Smooth muscle cell (in vitro differentiated cells): ENCODE measurements at regions not wholly inside any gene's neighbourhood (a gene's known extent, or its start where the extent isn't known, plus 50 kb on each side); places are given as distances from the start of the nearest gene placed in this dataset.

Source experiments
- DNase-seq: peaks from one replicate; lab custom pipeline; 2025; ENCODE audit not compliant: unreplicated experiment; lab: John Stamatoyannopoulos, UW
- H2AFZ ChIP-seq: fragments of 200-600 bp; sonication (generic); 2 replicates; pipeline ENCODE4 v1.6.0; 2016; ENCODE audit warnings: antibody characterized with exemption, low read depth, mild to moderate bottlenecking
- H3F3A ChIP-seq: fragments of 200-600 bp; sonication (generic); 2 replicates; pipeline ENCODE4 v1.6.0; 2017; ENCODE audit warnings: antibody characterized with exemption, low read depth
- H3K27ac ChIP-seq: fragments of 200-600 bp; sonication (generic); 2 replicates; pipeline ENCODE4 v1.5.1; 2016; ENCODE audit warnings: low read depth, mild to moderate bottlenecking
- H3K27me3 ChIP-seq: fragments of 200-600 bp; sonication (generic); 2 replicates; pipeline ENCODE4 v1.6.1; 2016; ENCODE audit warnings: low read depth, mild to moderate bottlenecking
- H3K36me3 ChIP-seq: fragments of 200-600 bp; sonication (generic); 2 replicates; pipeline ENCODE4 v1.5.1; 2016; ENCODE audit warnings: low read depth
- H3K4me1 ChIP-seq: fragments of 200-600 bp; sonication (generic); 2 replicates; pipeline ENCODE4 v1.5.1; 2016; ENCODE audit warnings: low read depth
- H3K4me2 ChIP-seq: fragments of 200-600 bp; sonication (generic); 2 replicates; pipeline ENCODE4 v1.6.0; 2016; ENCODE audit warnings: mild to moderate bottlenecking
- H3K4me3 ChIP-seq: fragments of 200-600 bp; sonication (generic); 2 replicates; pipeline ENCODE4 v1.5.1; 2016; ENCODE audit warnings: mild to moderate bottlenecking
- H3K79me2 ChIP-seq: fragments of 200-600 bp; sonication (generic); 2 replicates; pipeline ENCODE4 v1.6.0; 2016; ENCODE audit warnings: low read depth, mild to moderate bottlenecking
- H3K9ac ChIP-seq: fragments of 200-600 bp; sonication (generic); 2 replicates; pipeline ENCODE4 v1.6.0; 2016; ENCODE audit warnings: low read depth
- H3K9me3 ChIP-seq: fragments of 200-600 bp; sonication (generic); replicated peaks from 2 replicates; pipeline ENCODE4 v1.5.1; 2016; ENCODE audit warnings: low read depth
- H4K20me1 ChIP-seq: fragments of 200-600 bp; sonication (generic); 2 replicates; pipeline ENCODE4 v1.6.0; 2016; ENCODE audit warnings: low read depth
- WGBS: methylation state at CpG from one replicate; pipeline ENCODE4 v1.1.7; 2016; ENCODE audit warnings: low lambda C conversion rate; 5-methylcytosine and 5-hydroxymethylcytosine counted together
- TF ChIP-seq, protein P1 (sequence below): fragments of 200-600 bp; sonication (generic); IDR thresholded peaks from 2 replicates; pipeline ENCODE4 v1.5.1; 2017; ENCODE audit warnings: borderline replicate concordance, mild to moderate bottlenecking, antibody characterized with exemption; ENCODE audit not compliant: insufficient read depth, poor library complexity, severe bottlenecking

DNA sequence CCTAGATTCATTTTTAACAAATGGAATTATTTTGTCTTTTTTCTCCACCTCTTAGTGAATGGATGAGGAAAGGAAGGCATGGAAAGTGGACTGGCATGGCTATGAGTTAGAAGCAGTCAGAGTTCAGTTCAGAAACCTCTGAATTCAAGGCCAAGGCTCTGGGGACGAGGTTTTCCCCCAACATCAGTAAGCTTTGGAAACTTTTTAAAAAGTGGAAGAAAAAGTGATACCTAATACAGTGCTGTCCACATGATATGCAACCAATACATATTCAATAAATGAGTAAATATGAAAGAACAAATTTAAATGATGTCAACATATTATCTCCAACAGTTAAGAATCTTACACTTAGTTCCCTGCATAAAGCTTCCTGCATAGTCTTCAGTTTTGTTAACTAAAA is 204.7 kb downstream of the HLX start:
- WGBS, result 100% methylated on average over 1 of the region's 1 CpG
- Histone ChIP-seq H3K4me3 (no peak overlapping the region), H3K4me1 (no peaks in the 10 kb centered on the region), H3F3A (no peaks in the 10 kb centered on the region), H3K27ac (no peak overlapping the region), H4K20me1 (no peaks in the 10 kb centered on the region), H3K9me3 (no peaks in the 10 kb centered on the region), H2AFZ (no peak overlapping the region), H3K36me3 (no peaks in the 10 kb centered on the region), H3K27me3 (no peaks in the 10 kb centered on the region), H3K4me2 (no peak overlapping the region), H3K9ac (no peak overlapping the region), H3K79me2 (no peaks in the 10 kb centered on the region)
- TF ChIP-seq, protein P1, sequence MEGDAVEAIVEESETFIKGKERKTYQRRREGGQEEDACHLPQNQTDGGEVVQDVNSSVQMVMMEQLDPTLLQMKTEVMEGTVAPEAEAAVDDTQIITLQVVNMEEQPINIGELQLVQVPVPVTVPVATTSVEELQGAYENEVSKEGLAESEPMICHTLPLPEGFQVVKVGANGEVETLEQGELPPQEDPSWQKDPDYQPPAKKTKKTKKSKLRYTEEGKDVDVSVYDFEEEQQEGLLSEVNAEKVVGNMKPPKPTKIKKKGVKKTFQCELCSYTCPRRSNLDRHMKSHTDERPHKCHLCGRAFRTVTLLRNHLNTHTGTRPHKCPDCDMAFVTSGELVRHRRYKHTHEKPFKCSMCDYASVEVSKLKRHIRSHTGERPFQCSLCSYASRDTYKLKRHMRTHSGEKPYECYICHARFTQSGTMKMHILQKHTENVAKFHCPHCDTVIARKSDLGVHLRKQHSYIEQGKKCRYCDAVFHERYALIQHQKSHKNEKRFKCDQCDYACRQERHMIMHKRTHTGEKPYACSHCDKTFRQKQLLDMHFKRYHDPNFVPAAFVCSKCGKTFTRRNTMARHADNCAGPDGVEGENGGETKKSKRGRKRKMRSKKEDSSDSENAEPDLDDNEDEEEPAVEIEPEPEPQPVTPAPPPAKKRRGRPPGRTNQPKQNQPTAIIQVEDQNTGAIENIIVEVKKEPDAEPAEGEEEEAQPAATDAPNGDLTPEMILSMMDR, result no peak
- DNase-seq, result no peak

DNA sequence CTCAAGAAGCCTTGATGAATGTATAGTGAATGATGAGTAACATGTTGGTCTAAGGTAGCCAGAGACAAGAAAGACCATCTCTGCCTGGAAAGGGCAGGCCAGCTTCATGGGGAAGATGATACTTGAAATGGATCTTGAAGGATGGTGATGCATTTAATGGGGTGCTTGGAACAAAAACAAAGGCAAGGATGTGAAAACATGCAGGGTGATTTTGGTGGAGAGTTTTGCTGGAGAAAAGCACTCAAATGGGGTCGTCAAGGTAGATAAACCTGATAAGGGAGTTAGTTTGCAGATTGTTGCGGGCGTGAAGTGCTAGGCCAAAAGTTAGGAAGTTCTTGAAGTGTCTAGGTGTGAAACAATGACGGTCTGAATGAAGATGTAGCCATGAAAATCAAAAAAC is 205.4 kb downstream of the HLX start:
- H3F3A ChIP-seq, result no peaks in the 10 kb centered on the region
- H2AFZ ChIP-seq, result no peak overlapping the region
- H3K4me3 ChIP-seq, result no peak overlapping the region
- DNase-seq, result no peak
- no peaks in the 10 kb centered on the region for H3K36me3 ChIP-seq
- no peaks in the 10 kb centered on the region for H3K27me3 ChIP-seq
- TF ChIP-seq, protein P1, result no peak
- H3K4me2 ChIP-seq, result no peak overlapping the region
- no peaks in the 10 kb centered on the region for H3K4me1 ChIP-seq
- H3K9ac ChIP-seq, result no peak overlapping the region
- H3K9me3 ChIP-seq, result no peaks in the 10 kb centered on the region
- 90% methylated on average over 4 of the region's 4 CpGs for WGBS
- H4K20me1 ChIP-seq, result no peaks in the 10 kb centered on the region
- no peak overlapping the region for H3K27ac ChIP-seq
- no peaks in the 10 kb centered on the region for H3K79me2 ChIP-seq

DNA sequence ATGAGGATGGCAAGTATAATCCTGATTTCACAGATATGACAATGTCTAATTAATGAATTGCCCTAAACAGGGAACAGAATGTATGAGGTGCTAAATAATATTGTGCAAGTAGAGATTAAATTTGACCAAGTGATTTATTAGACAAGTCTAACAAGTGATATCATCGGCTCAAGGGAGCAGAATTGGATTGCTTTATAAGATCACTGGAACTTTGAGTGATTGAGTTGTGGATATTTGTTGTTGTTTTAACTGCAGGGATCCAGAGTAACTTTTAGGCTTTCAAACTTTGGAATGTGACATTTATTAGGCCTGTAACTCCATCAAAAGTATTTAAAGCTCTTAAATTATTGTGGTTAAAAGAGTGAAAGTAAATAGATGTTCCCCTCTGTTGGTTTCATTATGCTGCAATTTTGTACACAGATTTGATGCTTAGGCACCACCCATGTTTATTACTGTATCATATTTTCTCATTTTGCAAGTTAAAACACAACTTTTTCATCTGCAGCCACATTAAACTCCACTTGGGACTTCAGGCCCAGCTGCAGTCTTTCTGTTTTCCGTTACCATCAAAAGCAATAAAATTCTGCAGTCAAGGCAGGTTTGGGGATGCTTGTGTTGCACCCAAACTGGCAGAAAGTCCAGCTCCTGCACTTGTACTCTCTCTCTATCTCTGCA is 206.6 kb downstream of the HLX start:
- peak overlapping the region; percentile 14 for H2AFZ ChIP-seq
- no peaks in the 10 kb centered on the region for H4K20me1 ChIP-seq
- H3K4me1 ChIP-seq, result no peaks in the 10 kb centered on the region
- H3K9me3 ChIP-seq, result no peaks in the 10 kb centered on the region
- 65% methylated on average over 2 of the region's 2 CpGs for WGBS
- H3F3A ChIP-seq, result no peaks in the 10 kb centered on the region
- no peak overlapping the region for H3K27ac ChIP-seq
- no peak overlapping the region for H3K9ac ChIP-seq
- TF ChIP-seq, protein P1, result no peak
- no peaks in the 10 kb centered on the region for H3K36me3 ChIP-seq
- no peak overlapping the region for H3K4me3 ChIP-seq
- no peaks in the 10 kb centered on the region for H3K79me2 ChIP-seq
- H3K27me3 ChIP-seq, result no peaks in the 10 kb centered on the region
- no peak overlapping the region for H3K4me2 ChIP-seq
- no peak for DNase-seq

DNA sequence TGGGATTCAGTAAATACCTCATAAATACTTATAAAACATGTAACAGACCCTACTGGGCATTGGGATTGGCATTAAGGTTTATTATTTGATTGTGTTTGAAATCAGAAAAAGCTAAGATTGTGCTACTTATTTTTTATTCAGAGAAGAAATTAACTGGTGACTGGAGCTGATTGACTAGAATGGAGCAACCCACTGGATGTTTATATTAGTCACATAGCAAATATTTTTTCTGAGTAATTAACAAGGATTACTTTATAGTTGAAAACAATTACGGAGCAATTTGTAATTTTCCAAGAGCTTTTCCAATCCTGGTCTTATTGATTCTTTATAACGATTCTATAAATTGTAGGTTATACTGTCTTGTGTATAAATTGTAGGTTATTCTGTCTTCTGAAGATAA is 208.7 kb downstream of the HLX start:
- Histone ChIP-seq H3K4me3 (no peak overlapping the region), H3K27me3 (no peaks in the 10 kb centered on the region)
- WGBS, result 71% methylated on average over 2 of the region's 2 CpGs

More for the DNA sequence above, 208.7 kb downstream of the HLX start:
- Histone ChIP-seq H4K20me1 (no peaks in the 10 kb centered on the region), H3F3A (no peaks in the 10 kb centered on the region), H3K9me3 (no peaks in the 10 kb centered on the region), H3K27ac (peak overlapping the region; percentile 61), H3K4me1 (no peaks in the 10 kb centered on the region), H3K4me2 (peak overlapping the region; percentile 46), H3K79me2 (no peaks in the 10 kb centered on the region), H3K36me3 (no peaks in the 10 kb centered on the region), H2AFZ (no peak overlapping the region), H3K9ac (no peak overlapping the region)
- TF ChIP-seq, protein P1, result no peak
- DNase-seq, result no peak
